Activated naive CD4-positive, alpha-beta T cell treated with anti-CD3 and anti-CD28 coated beads for 36 hours (primary cell): ENCODE measurements at regions not wholly inside any gene's neighbourhood (a gene's known extent, or its start where the extent isn't known, plus 50 kb on each side); places are given as distances from the start of the nearest gene placed in this dataset.
"Not testable (repeated sequence)": the region's sequence is repeated elsewhere in the genome, so short reads cannot be mapped to it uniquely, and the experiment has no call there.

Experiments
- CTCF ChIA-PET: fragments of 350-600 bp; sonication (Branson Sonifier 250); formaldehyde crosslinking; loops from one replicate; lab custom pipeline; 2021; ENCODE audit warnings: antibody characterized with exemption; lab: Charles Lee
- DNase-seq: peaks from one replicate; pipeline ENCODE4 v3.0.0-alpha.2; 2020
- H3K27ac Mint-ChIP-seq: one replicate; pipeline ENCODE4 v1.8.0; 2021; ENCODE audit warnings: mild to moderate bottlenecking, mixed read lengths
- H3K27me3 Mint-ChIP-seq: one replicate; pipeline ENCODE4 v1.8.0; 2021; ENCODE audit warnings: low read depth, mixed read lengths
- H3K36me3 Mint-ChIP-seq: one replicate; pipeline ENCODE4 v1.8.0; 2021; ENCODE audit warnings: low read depth, mixed read lengths
- H3K4me1 Mint-ChIP-seq: one replicate; pipeline ENCODE4 v1.8.0; 2021; ENCODE audit warnings: low read depth, mixed read lengths
- H3K4me3 Mint-ChIP-seq: one replicate; pipeline ENCODE4 v1.8.0; 2021; ENCODE audit warnings: mild to moderate bottlenecking, moderate library complexity, mixed read lengths
- H3K9me3 Mint-ChIP-seq: one replicate; pipeline ENCODE4 v1.8.0; 2021; ENCODE audit warnings: mixed read lengths
- intact Hi-C: fragments of 100-400 bp; cut with micrococcal nuclease; formaldehyde crosslinking; loops from one replicate; pipeline ENCODE4 v1.15.1; 2023

- Mint-ChIP-seq H3K9me3 (no peaks in the 10 kb centered on the region), H3K4me3 (no peak overlapping the region), H3K36me3 (no peaks in the 10 kb centered on the region), H3K27ac (no peak overlapping the region), H3K4me1 (no peaks in the 10 kb centered on the region), H3K27me3 (peaks cover 7% of the 10 kb centered on the region)
- CTCF ChIA-PET = no interaction called here
- DNase-seq = no peak
- intact Hi-C loops = no loop called here
These were observed 57.1 kb downstream of the GRIN2B start for GRCh38 chr12:13924286-13924685.

GRCh38 chr12:13918897-13919296 lies 62.5 kb downstream of the GRIN2B start:
- H3K4me1 Mint-ChIP-seq = no peaks in the 10 kb centered on the region
- intact Hi-C loops = no loop called here
- H3K4me3 Mint-ChIP-seq = no peak overlapping the region
- CTCF ChIA-PET = no interaction called here
- H3K27ac Mint-ChIP-seq = no peak overlapping the region
- no peak for DNase-seq
- H3K9me3 Mint-ChIP-seq = no peaks in the 10 kb centered on the region
- H3K36me3 Mint-ChIP-seq = no peaks in the 10 kb centered on the region
- H3K27me3 Mint-ChIP-seq = no peaks in the 10 kb centered on the region

GRCh38 chr12:13915096-13915495 lies 66.3 kb downstream of the GRIN2B start:
- H3K36me3 Mint-ChIP-seq = no peaks in the 10 kb centered on the region
- H3K4me1 Mint-ChIP-seq = no peaks in the 10 kb centered on the region
- intact Hi-C loops = no loop called here
- DNase-seq = no peak
- H3K4me3 Mint-ChIP-seq = no peak overlapping the region
- no peaks in the 10 kb centered on the region for H3K27me3 Mint-ChIP-seq
- CTCF ChIA-PET = no interaction called here
- H3K27ac Mint-ChIP-seq = no peak overlapping the region
- no peaks in the 10 kb centered on the region for H3K9me3 Mint-ChIP-seq

GRCh38 chr12:13913371-13913770 lies 68.0 kb downstream of the GRIN2B start:
- no peak overlapping the region for H3K4me3 Mint-ChIP-seq
- H3K36me3 Mint-ChIP-seq = no peaks in the 10 kb centered on the region
- H3K4me1 Mint-ChIP-seq = no peaks in the 10 kb centered on the region
- CTCF ChIA-PET = no interaction called here
- H3K27me3 Mint-ChIP-seq = no peaks in the 10 kb centered on the region
- H3K9me3 Mint-ChIP-seq = no peaks in the 10 kb centered on the region
- DNase-seq = no peak
- intact Hi-C loops = no loop called here
- no peak overlapping the region for H3K27ac Mint-ChIP-seq

- DNase-seq = no peak
- H3K36me3 Mint-ChIP-seq = no peaks in the 10 kb centered on the region
- no peak overlapping the region for H3K27ac Mint-ChIP-seq
- no peak overlapping the region for H3K4me3 Mint-ChIP-seq
- no peaks in the 10 kb centered on the region for H3K27me3 Mint-ChIP-seq
- no peaks in the 10 kb centered on the region for H3K4me1 Mint-ChIP-seq
- H3K9me3 Mint-ChIP-seq = no peaks in the 10 kb centered on the region
- intact Hi-C loops = no loop called here
- CTCF ChIA-PET = no interaction called here
These were observed 69.4 kb downstream of the GRIN2B start for GRCh38 chr12:13911756-13912554.

- Mint-ChIP-seq H3K4me1 (no peaks in the 10 kb centered on the region), H3K9me3 (peaks cover 4% of the 10 kb centered on the region), H3K36me3 (no peaks in the 10 kb centered on the region), H3K27ac (no peak overlapping the region), H3K4me3 (no peak overlapping the region), H3K27me3 (no peaks in the 10 kb centered on the region)
- CTCF ChIA-PET = no interaction called here
- no peak for DNase-seq
- intact Hi-C loops = no loop called here
These were observed 75.6 kb downstream of the GRIN2B start for GRCh38 chr12:13905794-13906193.

- CTCF ChIA-PET = interaction anchor here (0.6 kb wide), 1 partner anchor 64 kb away, joined by 3 read pairs; no protein-coding TSS in a partner anchor
- Mint-ChIP-seq H3K27ac (no peak overlapping the region), H3K27me3 (no peaks in the 10 kb centered on the region), H3K4me1 (no peaks in the 10 kb centered on the region), H3K36me3 (no peaks in the 10 kb centered on the region), H3K9me3 (peaks cover 4% of the 10 kb centered on the region), H3K4me3 (no peak overlapping the region)
- no peak for DNase-seq
- intact Hi-C loops = no loop called here
These were observed 80.7 kb downstream of the GRIN2B start for GRCh38 chr12:13900718-13901117.

GRCh38 chr12:13898387-13898786 lies 83.0 kb downstream of the GRIN2B start:
- CTCF ChIA-PET, H3K36me3 Mint-ChIP-seq, intact Hi-C loops, H3K4me3 Mint-ChIP-seq, H3K27me3 Mint-ChIP-seq, H3K27ac Mint-ChIP-seq, H3K4me1 Mint-ChIP-seq, DNase-seq, H3K9me3 Mint-ChIP-seq: not testable (repeated sequence)

GRCh38 chr12:13897811-13898210 lies 83.6 kb downstream of the GRIN2B start:
- Mint-ChIP-seq H3K27ac (no peak overlapping the region), H3K36me3 (no peaks in the 10 kb centered on the region), H3K4me3 (no peak overlapping the region), H3K27me3 (no peaks in the 10 kb centered on the region), H3K9me3 (no peaks in the 10 kb centered on the region), H3K4me1 (no peaks in the 10 kb centered on the region)
- intact Hi-C loops = no loop called here
- DNase-seq = no peak
- CTCF ChIA-PET = no interaction called here

GRCh38 chr12:13896063-13896626 lies 85.3 kb downstream of the GRIN2B start:
- peaks cover 2% of the 10 kb centered on the region for H3K27me3 Mint-ChIP-seq
- H3K9me3 Mint-ChIP-seq = no peaks in the 10 kb centered on the region
- intact Hi-C loops = no loop called here
- H3K27ac Mint-ChIP-seq = no peak overlapping the region
- no peak overlapping the region for H3K4me3 Mint-ChIP-seq
- CTCF ChIA-PET = no interaction called here
- no peaks in the 10 kb centered on the region for H3K4me1 Mint-ChIP-seq
- DNase-seq = no peak
- no peaks in the 10 kb centered on the region for H3K36me3 Mint-ChIP-seq

GRCh38 chr12:13891902-13892301 lies 89.5 kb downstream of the GRIN2B start:
- no peaks in the 10 kb centered on the region for H3K36me3 Mint-ChIP-seq
- no peaks in the 10 kb centered on the region for H3K4me1 Mint-ChIP-seq
- intact Hi-C loops = no loop called here
- no peak overlapping the region for H3K4me3 Mint-ChIP-seq
- no peaks in the 10 kb centered on the region for H3K9me3 Mint-ChIP-seq
- CTCF ChIA-PET = interaction anchor here (0.8 kb wide), 1 partner anchor 12 kb away, joined by 3 read pairs; no protein-coding TSS in a partner anchor
- peaks cover 2% of the 10 kb centered on the region for H3K27me3 Mint-ChIP-seq
- H3K27ac Mint-ChIP-seq = no peak overlapping the region
- DNase-seq = no peak

GRCh38 chr12:13890943-13891342 lies 90.5 kb downstream of the GRIN2B start:
- intact Hi-C loops = no loop called here
- Mint-ChIP-seq H3K9me3 (no peaks in the 10 kb centered on the region), H3K27ac (no peak overlapping the region), H3K4me1 (no peaks in the 10 kb centered on the region), H3K36me3 (no peaks in the 10 kb centered on the region), H3K27me3 (peaks cover 4% of the 10 kb centered on the region), H3K4me3 (no peak overlapping the region)
- DNase-seq = no peak
- CTCF ChIA-PET = no interaction called here

- Mint-ChIP-seq H3K4me3 (no peak overlapping the region), H3K36me3 (no peaks in the 10 kb centered on the region), H3K27ac (no peak overlapping the region), H3K4me1 (no peaks in the 10 kb centered on the region), H3K9me3 (no peaks in the 10 kb centered on the region), H3K27me3 (peaks cover 10% of the 10 kb centered on the region)
- intact Hi-C loops = no loop called here
- no peak for DNase-seq
- CTCF ChIA-PET = no interaction called here
These were observed 93.5 kb downstream of the GRIN2B start for GRCh38 chr12:13887779-13888388.
